ENCODE measurements at regions not wholly inside any gene's neighbourhood (a gene's known extent, or its start where the extent isn't known, plus 50 kb on each side); places are given as distances from the start of the nearest gene placed in this dataset.

- H3K9me3 Mint-ChIP-seq, result no peaks in the 10 kb centered on the region
- H3K4me1 ChIP-seq (ENCODE audit: control insufficient read depth, insufficient read depth, low read length), result no peaks in the 10 kb centered on the region
- no peak for TF ChIP-seq CTCF (conservative IDR thresholded peaks at IDR 0.05)
- 88 to 100% methylated on average over 3 to 4 of the region's 4 CpGs for WGBS, 2 experiments (ENCODE audit: insufficient coverage in 1 of 2, insufficient read length in 1 of 2)
- H3K4me1 Mint-ChIP-seq, result no peaks in the 10 kb centered on the region
- no peak overlapping the region for H3K4me3 ChIP-seq (ENCODE audit: low read length)
- H3K27ac ChIP-seq (ENCODE audit: low read depth, low read length), result no peak overlapping the region
- no peaks in the 10 kb centered on the region for H3K27me3 ChIP-seq (ENCODE audit: control insufficient read depth, insufficient read depth, low read length, poor library complexity, severe bottlenecking)
- H3K9me3 ChIP-seq (ENCODE audit: control insufficient read depth, low read length), result no peaks in the 10 kb centered on the region
- H3K9ac ChIP-seq (ENCODE audit: extremely low read depth, low read length, poor library complexity, severe bottlenecking), result no peak overlapping the region
- H3K36me3 ChIP-seq (ENCODE audit: control insufficient read depth, insufficient read depth, low read length), result no peaks in the 10 kb centered on the region
- H3K36me3 Mint-ChIP-seq (ENCODE audit: low read depth), result no peaks in the 10 kb centered on the region
- H3K27me3 Mint-ChIP-seq (ENCODE audit: insufficient read depth), result peaks cover 3% of the 10 kb centered on the region
- DNase-seq, result no peak
- H3K4me3 Mint-ChIP-seq, result no peak overlapping the region
- H3K27ac Mint-ChIP-seq, result no peak overlapping the region
These were observed 134.3 kb downstream of the TFCP2L1 start for GRCh38 chr2:121150713-121151112.

GRCh38 chr2:121151311-121152109 lies 133.5 kb downstream of the TFCP2L1 start:
- peaks cover 3% of the 10 kb centered on the region for H3K9me3 Mint-ChIP-seq
- Histone ChIP-seq H3K9ac (ENCODE audit: extremely low read depth, low read length, poor library complexity, severe bottlenecking) (no peak overlapping the region), H3K4me1 (ENCODE audit: control insufficient read depth, insufficient read depth, low read length) (no peaks in the 10 kb centered on the region), H3K36me3 (ENCODE audit: control insufficient read depth, insufficient read depth, low read length) (no peaks in the 10 kb centered on the region), H3K9me3 (ENCODE audit: control insufficient read depth, low read length) (no peaks in the 10 kb centered on the region), H3K27me3 (ENCODE audit: control insufficient read depth, insufficient read depth, low read length, poor library complexity, severe bottlenecking) (no peaks in the 10 kb centered on the region), H3K4me3 (ENCODE audit: low read length) (no peak overlapping the region), H3K27ac (ENCODE audit: low read depth, low read length) (no peak overlapping the region)
- no peak overlapping the region for H3K4me3 Mint-ChIP-seq
- no peak overlapping the region for H3K27ac Mint-ChIP-seq
- no peak for TF ChIP-seq CTCF (conservative IDR thresholded peaks at IDR 0.05)
- WGBS, 2 experiments (ENCODE audit: insufficient coverage in 1 of 2, insufficient read length in 1 of 2), result 93% methylated on average over 8 to 14 of the region's 14 CpGs
- no peak for DNase-seq
- H3K36me3 Mint-ChIP-seq (ENCODE audit: low read depth), result no peaks in the 10 kb centered on the region
- H3K4me1 Mint-ChIP-seq, result no peaks in the 10 kb centered on the region
- H3K27me3 Mint-ChIP-seq (ENCODE audit: insufficient read depth), result peaks cover 8% of the 10 kb centered on the region

- Mint-ChIP-seq H3K27me3 (ENCODE audit: insufficient read depth) (peaks cover 9% of the 10 kb centered on the region), H3K9me3 (peaks cover 17% of the 10 kb centered on the region), H3K36me3 (ENCODE audit: low read depth) (no peaks in the 10 kb centered on the region), H3K4me3 (no peak overlapping the region), H3K27ac (no peak overlapping the region), H3K4me1 (no peaks in the 10 kb centered on the region)
- DNase-seq, result no peak
- 86 to 91% methylated on average over 1 to 7 of the region's 7 CpGs for WGBS, 2 experiments (ENCODE audit: insufficient coverage in 1 of 2, insufficient read length in 1 of 2)
- peaks cover 4% of the 10 kb centered on the region for H3K9me3 ChIP-seq (ENCODE audit: control insufficient read depth, low read length)
- no peak for TF ChIP-seq CTCF (conservative IDR thresholded peaks at IDR 0.05)
- H3K4me3 ChIP-seq (ENCODE audit: low read length), result no peak overlapping the region
- no peaks in the 10 kb centered on the region for H3K27me3 ChIP-seq (ENCODE audit: control insufficient read depth, insufficient read depth, low read length, poor library complexity, severe bottlenecking)
- H3K27ac ChIP-seq (ENCODE audit: low read depth, low read length), result no peak overlapping the region
- no peak overlapping the region for H3K9ac ChIP-seq (ENCODE audit: extremely low read depth, low read length, poor library complexity, severe bottlenecking)
- H3K4me1 ChIP-seq (ENCODE audit: control insufficient read depth, insufficient read depth, low read length), result no peaks in the 10 kb centered on the region
- no peaks in the 10 kb centered on the region for H3K36me3 ChIP-seq (ENCODE audit: control insufficient read depth, insufficient read depth, low read length)
These were observed 132.1 kb downstream of the TFCP2L1 start for GRCh38 chr2:121152861-121153260.
